HG03378 (cell line): ENCODE measurements at regions not wholly inside any gene's neighbourhood (a gene's known extent, or its start where the extent isn't known, plus 50 kb on each side); places are given as distances from the start of the nearest gene placed in this dataset.

Experiments
- ATAC-seq: cut with Tn5 transposase; IDR thresholded peaks from one replicate; pipeline ENCODE4 v1.9.1; 2021; ENCODE audit warnings: mild to moderate bottlenecking, moderate library complexity; ENCODE audit not compliant: unreplicated experiment

DNA sequence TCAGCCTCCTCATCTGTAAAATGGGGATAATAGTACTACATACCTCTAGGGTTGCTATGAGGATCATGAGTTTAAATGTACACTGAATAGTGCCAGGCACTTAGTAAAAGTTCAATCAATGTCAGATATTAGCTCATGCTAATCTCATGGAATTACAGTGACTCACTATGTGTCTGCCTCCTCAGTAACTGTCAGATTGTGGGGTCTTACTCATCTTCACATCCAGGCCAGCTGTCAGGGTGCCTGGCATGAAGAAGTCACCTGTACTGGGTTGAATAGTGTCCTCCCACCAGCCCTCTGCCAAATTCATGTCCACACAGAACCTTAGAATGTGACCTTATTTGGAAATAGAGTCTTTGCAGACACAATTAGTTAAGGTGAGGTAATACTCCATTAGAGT is 54.3 kb upstream of the STIM2 start:
- ATAC-seq: no peak

DNA sequence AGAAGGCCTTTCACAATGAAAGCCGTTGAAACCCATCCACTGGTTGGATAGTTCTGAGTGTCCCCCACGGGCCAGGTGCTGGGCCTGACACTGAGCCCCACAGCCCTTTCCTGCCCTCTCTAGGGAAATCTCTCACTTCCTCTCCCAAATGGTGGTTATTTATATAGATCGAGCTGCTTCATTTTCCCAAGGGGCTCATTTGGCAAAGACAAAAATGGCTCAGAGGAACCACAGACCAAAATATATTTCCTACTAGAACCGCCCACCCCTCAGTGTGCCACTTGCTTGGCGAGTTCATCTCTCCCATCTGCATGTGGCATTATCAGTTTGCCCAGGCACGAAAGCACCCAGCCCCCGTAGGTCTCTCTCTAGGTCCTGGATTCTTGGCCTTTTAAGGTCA is 53.3 kb upstream of the STIM2 start:
- peak; percentile 38 for ATAC-seq

DNA sequence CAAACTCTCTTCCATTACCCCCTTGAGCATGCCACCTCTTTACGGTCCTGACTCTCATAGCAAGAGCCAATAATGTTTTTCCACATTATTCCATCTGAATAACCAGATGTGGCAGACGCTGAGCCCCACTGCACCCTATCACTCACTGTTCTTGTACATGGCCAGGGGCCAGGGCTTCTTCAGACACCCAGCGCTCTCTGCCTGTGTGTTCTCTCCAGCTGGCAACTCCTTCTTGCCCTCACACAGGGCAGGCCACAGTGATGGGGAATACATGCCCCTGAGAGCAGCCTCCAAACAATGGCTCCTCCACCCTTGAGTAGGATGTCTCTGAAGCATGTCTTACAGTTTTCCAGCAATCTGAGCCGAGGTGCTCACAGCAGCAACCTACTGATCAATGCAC is 50.8 kb upstream of the STIM2 start:
- no peak for ATAC-seq
